H1 (cell line): ENCODE measurements at regions not wholly inside any gene's neighbourhood (a gene's known extent, or its start where the extent isn't known, plus 50 kb on each side); places are given as distances from the start of the nearest gene placed in this dataset.

Experiments
- CTCF ChIA-PET: fragments of 300-600 bp; sonication (Branson Sonifier 250); formaldehyde crosslinking; loops from one replicate; lab custom pipeline; 2021; ENCODE audit not compliant: partially characterized antibody; lab: Charles Lee
- POLR2A ChIA-PET: fragments of 300-600 bp; sonication (Branson Sonifier 250); formaldehyde crosslinking; loops from one replicate; lab custom pipeline; 2021; ENCODE audit warnings: inconsistent platforms; ENCODE audit not compliant: partially characterized antibody; lab: Charles Lee
- DNase-seq, 2 experiments: peaks; one replicate each; pipeline versions ENCODE4 v3.0.0 to v3.0.0-alpha.2; 2010 to 2022; ENCODE audit warnings: low spot score in 2 of 2, low read depth in 1 of 2, mixed read lengths in 1 of 2
- FAIRE-seq: peaks from 2 replicates; lab custom pipeline; 2011; peaks lifted over from hg19 to GRCh38; lab: Jason Lieb, UNC
- H2AFZ ChIP-seq: 2 replicates; pipeline ENCODE4 v1.8.1; 2012; ENCODE audit warnings: low read length, inconsistent platforms
- H2AK5ac ChIP-seq: 2 replicates; pipeline ENCODE4 v1.6.1; 2013; ENCODE audit warnings: low read depth, low read length
- H2BK120ac ChIP-seq: replicated peaks from 2 replicates; pipeline ENCODE3; 2013; ENCODE audit warnings: low read depth, low read length, inconsistent platforms
- H2BK12ac ChIP-seq: 2 replicates; pipeline ENCODE4 v1.6.1; 2013; ENCODE audit warnings: low read depth, low read length
- H2BK15ac ChIP-seq: 2 replicates; pipeline ENCODE4 v1.6.1; 2013; ENCODE audit warnings: low read length
- H2BK20ac ChIP-seq: 2 replicates; pipeline ENCODE4 v1.6.1; 2013; ENCODE audit warnings: low read length
- H2BK5ac ChIP-seq: 2 replicates; pipeline ENCODE4 v1.6.1; 2013; ENCODE audit warnings: low read depth, low read length
- H3K14ac ChIP-seq: 2 replicates; pipeline ENCODE4 v1.6.1; 2013; ENCODE audit warnings: inconsistent platforms; ENCODE audit not compliant: insufficient read length
- H3K18ac ChIP-seq: 2 replicates; pipeline ENCODE4 v1.6.1; 2013; ENCODE audit warnings: low read length; ENCODE audit errors: extremely low read depth
- H3K23ac ChIP-seq: 2 replicates; pipeline ENCODE4 v1.6.1; 2013; ENCODE audit warnings: inconsistent platforms; ENCODE audit not compliant: insufficient read length
- H3K23me2 ChIP-seq: 2 replicates; pipeline ENCODE4 v1.6.1; 2013; ENCODE audit warnings: low read depth, low read length
- H3K27ac ChIP-seq: 2 replicates; pipeline ENCODE4 v1.6.1; 2011; ENCODE audit warnings: low read depth, low read length, inconsistent platforms
- H3K27me3 ChIP-seq, 4 experiments: replicated peaks in 1 of 4; 1 replicate in 1 of 4; 2 replicates in 3 of 4; pipeline versions ENCODE4 v1.6.1 to v1.8.1; 2011 to 2013; ENCODE audit warnings: low read length in 3 of 4, mild to moderate bottlenecking in 3 of 4, inconsistent platforms in 2 of 4, mixed read lengths in 2 of 4, moderate library complexity in 1 of 4; ENCODE audit not compliant: control insufficient read depth in 3 of 4, insufficient read depth in 3 of 4; ENCODE audit errors: extremely low read depth in 1 of 4
- H3K36me3 ChIP-seq, 4 experiments: 2 replicates each; pipeline versions ENCODE4 v1.6.1 to v1.8.1; 2011 to 2013; ENCODE audit warnings: mild to moderate bottlenecking in 4 of 4, low read length in 3 of 4, moderate library complexity in 2 of 4, control low read depth in 1 of 4, inconsistent platforms in 1 of 4; ENCODE audit not compliant: insufficient read depth in 4 of 4, control insufficient read depth in 2 of 4
- H3K4ac ChIP-seq: replicated peaks from 2 replicates; pipeline ENCODE3; 2013; ENCODE audit warnings: low read length, low read depth, mixed read lengths, inconsistent platforms; ENCODE audit not compliant: insufficient read length
- H3K4me1 ChIP-seq, 4 experiments: replicated peaks in 1 of 4; 1 replicate in 1 of 4; 2 replicates in 3 of 4; pipeline versions ENCODE4 v1.6.1 to v1.8.1; 2011 to 2013; ENCODE audit warnings: low read length in 3 of 4, inconsistent platforms in 2 of 4, mixed read lengths in 1 of 4; ENCODE audit not compliant: insufficient read depth in 4 of 4, control insufficient read depth in 3 of 4
- H3K4me2 ChIP-seq, 2 experiments: 2 replicates each; pipeline versions ENCODE4 v1.6.1 to v1.8.1; 2011 to 2013; ENCODE audit warnings: low read depth in 2 of 2, low read length in 2 of 2, control low read depth in 1 of 2, inconsistent platforms in 1 of 2, mild to moderate bottlenecking in 1 of 2; ENCODE audit not compliant: insufficient read depth in 1 of 2
- H3K4me3 ChIP-seq, 4 experiments: fragments of 200-600, 300-600 bp in 1 of 4; sonication (generic), shearing (Covaris generic), sonication (Bioruptor Twin) in 1 of 4; 2 replicates each; pipeline versions ENCODE4 v1.5.1 to v1.8.1; 2011 to 2016; ENCODE audit warnings: low read length in 4 of 4, low read depth in 3 of 4, control low read depth in 2 of 4, inconsistent platforms in 2 of 4, mild to moderate bottlenecking in 2 of 4, mixed read lengths in 1 of 4, moderate library complexity in 1 of 4; ENCODE audit not compliant: insufficient read depth in 2 of 4; ENCODE audit errors: extremely low read depth in 1 of 4
- H3K56ac ChIP-seq: replicated peaks from 2 replicates; pipeline ENCODE3; 2013; ENCODE audit warnings: low read depth, mild to moderate bottlenecking, mixed read lengths, low read length, inconsistent platforms; ENCODE audit not compliant: insufficient read length
- H3K79me1 ChIP-seq: 2 replicates; pipeline ENCODE4 v1.6.1; 2013; ENCODE audit warnings: low read depth, low read length, control low read depth
- H3K79me2 ChIP-seq, 2 experiments: 2 replicates each; pipeline versions ENCODE4 v1.6.1 to v1.8.1; 2012 to 2013; ENCODE audit warnings: low read length in 2 of 2, mild to moderate bottlenecking in 2 of 2, inconsistent platforms in 1 of 2; ENCODE audit not compliant: insufficient read depth in 2 of 2, control insufficient read depth in 1 of 2
- H3K9ac ChIP-seq, 4 experiments: replicated peaks in 1 of 4; 1 replicate in 1 of 4; 2 replicates in 3 of 4; pipeline versions ENCODE4 v1.6.1 to v1.8.1; 2011 to 2013; ENCODE audit warnings: low read depth in 3 of 4, low read length in 3 of 4, control low read depth in 2 of 4, mild to moderate bottlenecking in 2 of 4, moderate library complexity in 2 of 4, inconsistent platforms in 1 of 4; ENCODE audit errors: extremely low read depth in 1 of 4
- H3K9me3 ChIP-seq, 2 experiments: 2 replicates each; pipeline versions ENCODE4 v1.6.1 to v1.8.1; 2012 to 2013; ENCODE audit warnings: mild to moderate bottlenecking in 2 of 2, moderate library complexity in 2 of 2, control low read depth in 1 of 2, inconsistent platforms in 1 of 2, low read depth in 1 of 2, low read length in 1 of 2, mixed read lengths in 1 of 2; ENCODE audit not compliant: insufficient read depth in 2 of 2
- H4K20me1 ChIP-seq, 2 experiments: replicated peaks in 1 of 2; 2 replicates each; pipeline versions ENCODE3 to v1.8.1; 2011 to 2013; ENCODE audit warnings: inconsistent platforms in 2 of 2, low read length in 2 of 2, mild to moderate bottlenecking in 1 of 2; ENCODE audit not compliant: insufficient read depth in 2 of 2, control insufficient read depth in 1 of 2
- H4K5ac ChIP-seq: 2 replicates; pipeline ENCODE4 v1.6.1; 2013; ENCODE audit warnings: low read length, low read depth, mixed read lengths, inconsistent platforms; ENCODE audit not compliant: insufficient read length
- H4K8ac ChIP-seq: 2 replicates; pipeline ENCODE4 v1.8.0; 2013; ENCODE audit warnings: mild to moderate bottlenecking, moderate library complexity, low read length, inconsistent platforms; ENCODE audit not compliant: insufficient read depth; ENCODE audit errors: extremely low read depth
- H4K91ac ChIP-seq: replicated peaks from 2 replicates; pipeline ENCODE3; 2013; ENCODE audit warnings: low read length, mixed read lengths, inconsistent platforms; ENCODE audit not compliant: insufficient read length
- CEBPB ChIP-seq: IDR thresholded peaks from 2 replicates; pipeline ENCODE4 v1.6.1; 2012; ENCODE audit warnings: low read depth, low read length
- CHD1 ChIP-seq: IDR thresholded peaks from 2 replicates; pipeline ENCODE4 v1.6.1; 2012; ENCODE audit warnings: low read depth, low read length, improper control_type of control experiment
- CTBP2 ChIP-seq: IDR thresholded peaks from 2 replicates; pipeline ENCODE4 v1.7.0; 2011; ENCODE audit warnings: borderline replicate concordance, mild to moderate bottlenecking, moderate library complexity, mixed read lengths, low read length; ENCODE audit not compliant: insufficient read depth, insufficient read length
- GABPA ChIP-seq: IDR thresholded peaks from 2 replicates; pipeline ENCODE4 v1.6.1; 2011; ENCODE audit warnings: mild to moderate bottlenecking, low read length, moderate library complexity, borderline replicate concordance; ENCODE audit not compliant: insufficient read depth
- KDM4A ChIP-seq: IDR thresholded peaks from one replicate; pipeline ENCODE4 v1.7.1; 2012; ENCODE audit warnings: low read depth, mild to moderate bottlenecking, moderate library complexity, low read length, inconsistent platforms; ENCODE audit not compliant: severe bottlenecking
- NANOG ChIP-seq: IDR thresholded peaks from 2 replicates; pipeline ENCODE4 v1.6.1; 2011; ENCODE audit warnings: low read length, low read depth, mild to moderate bottlenecking, inconsistent platforms; ENCODE audit not compliant: insufficient read depth, poor library complexity, severe bottlenecking
- PHF8 ChIP-seq: fragments of 200-600 bp; sonication (generic); conservative IDR thresholded peaks from 2 replicates; pipeline ENCODE4 v1.7.1; 2012; ENCODE audit warnings: low read depth, mild to moderate bottlenecking, inconsistent platforms, low read length, moderate library complexity
- POLR2A ChIP-seq, 2 experiments: IDR thresholded peaks; 1 replicate in 1 of 2; 2 replicates in 1 of 2; pipeline ENCODE4 v1.6.1; 2011; ENCODE audit warnings: low read depth in 2 of 2, low read length in 2 of 2, mild to moderate bottlenecking in 2 of 2; ENCODE audit errors: control extremely low read depth in 1 of 2
- RFX5 ChIP-seq: IDR thresholded peaks from 2 replicates; pipeline ENCODE4 v1.6.1; 2011; ENCODE audit warnings: low read depth, low read length, improper control_type of control experiment, borderline replicate concordance
- RXRA ChIP-seq: IDR thresholded peaks from 2 replicates; pipeline ENCODE4 v1.6.1; 2011; ENCODE audit warnings: low read depth, mild to moderate bottlenecking, low read length, moderate library complexity; ENCODE audit not compliant: insufficient read depth
- SIX5 ChIP-seq: IDR thresholded peaks from 2 replicates; pipeline ENCODE4 v1.6.1; 2011; ENCODE audit warnings: mild to moderate bottlenecking, low read depth, low read length
- SP4 ChIP-seq: IDR thresholded peaks from 2 replicates; pipeline ENCODE4 v1.6.1; 2012; ENCODE audit warnings: low read length, inconsistent platforms
- TCF12 ChIP-seq: IDR thresholded peaks from 2 replicates; pipeline ENCODE4 v1.6.1; 2011; ENCODE audit warnings: low read depth, mild to moderate bottlenecking, low read length
- ZNF274 ChIP-seq: IDR thresholded peaks from 2 replicates; pipeline ENCODE4 v1.7.0; 2012; ENCODE audit warnings: low read length, borderline replicate concordance; ENCODE audit errors: extremely low read depth
- WGBS, 2 experiments: shearing (Covaris generic) in 1 of 2; methylation state at CpG; one replicate each; pipeline versions ENCODE4 v1.1.6 to v1.1.7; 2013 to 2015; ENCODE audit warnings: low lambda C conversion rate in 2 of 2, mixed read lengths in 2 of 2, inconsistent platforms in 1 of 2, low coverage in 1 of 2, missing lambda C conversion rate in 1 of 2; ENCODE audit not compliant: insufficient replicate concordance in 2 of 2, insufficient coverage in 1 of 2, insufficient read length in 1 of 2; ENCODE audit errors: extremely low coverage in 1 of 2, missing lambda C conversion rate in 1 of 2; 5-methylcytosine and 5-hydroxymethylcytosine counted together
- TF ChIP-seq, protein P1 (sequence below): IDR thresholded peaks from 2 replicates; pipeline ENCODE4 v1.6.1; 2011; ENCODE audit warnings: low read length, improper control_type of control experiment

GRCh38 chr12:45546545-45546944 lies 183.0 kb upstream of the ARID2 start:
- no peaks in the 10 kb centered on the region for H4K20me1 ChIP-seq
- no peak overlapping the region for H3K9ac ChIP-seq
- no peak overlapping the region for H3K27ac ChIP-seq
- H4K5ac ChIP-seq = no peak overlapping the region
- no peak overlapping the region for H2AK5ac ChIP-seq
- 81% methylated on average over 2 of the region's 2 CpGs; no CpG with 5 or more reads in 1 of the 2 experiments for WGBS, 2 experiments
- DNase-seq (no peak), FAIRE-seq (no peak)
- no peak overlapping the region for H3K18ac ChIP-seq
- no peaks in the 10 kb centered on the region for H3K79me1 ChIP-seq
- H3K79me2 ChIP-seq = no peaks in the 10 kb centered on the region
- no peak overlapping the region for H2BK15ac ChIP-seq
- H2BK120ac ChIP-seq = no peak overlapping the region
- H2BK5ac ChIP-seq = no peak overlapping the region
- no peaks in the 10 kb centered on the region for H3K23me2 ChIP-seq
- no peak overlapping the region for H3K4me3 ChIP-seq
- no peaks in the 10 kb centered on the region for H3K27me3 ChIP-seq
- H3K56ac ChIP-seq = no peak overlapping the region
- H2AFZ ChIP-seq = no peak overlapping the region
- H3K4me1 ChIP-seq = no peaks in the 10 kb centered on the region
- no peak overlapping the region for H4K91ac ChIP-seq
- ChIA-PET CTCF (interaction anchor here (0.9 to 5.7 kb wide), 7 partner anchors 14 to 216 kb away, joined by 3 to 43 read pairs (median 3); no protein-coding TSS in a partner anchor), POLR2A (no interaction called here)
- no peak overlapping the region for H3K4me2 ChIP-seq
- no peak overlapping the region for H3K23ac ChIP-seq
- no peaks in the 10 kb centered on the region for H3K9me3 ChIP-seq
- no peak overlapping the region for H3K14ac ChIP-seq
- H4K8ac ChIP-seq = no peak overlapping the region
- H3K4ac ChIP-seq = no peak overlapping the region
- no peaks in the 10 kb centered on the region for H3K36me3 ChIP-seq
- H2BK12ac ChIP-seq = no peak overlapping the region
- H2BK20ac ChIP-seq = no peak overlapping the region
- TF ChIP-seq GABPA = no peak
- TF ChIP-seq, protein P1, sequence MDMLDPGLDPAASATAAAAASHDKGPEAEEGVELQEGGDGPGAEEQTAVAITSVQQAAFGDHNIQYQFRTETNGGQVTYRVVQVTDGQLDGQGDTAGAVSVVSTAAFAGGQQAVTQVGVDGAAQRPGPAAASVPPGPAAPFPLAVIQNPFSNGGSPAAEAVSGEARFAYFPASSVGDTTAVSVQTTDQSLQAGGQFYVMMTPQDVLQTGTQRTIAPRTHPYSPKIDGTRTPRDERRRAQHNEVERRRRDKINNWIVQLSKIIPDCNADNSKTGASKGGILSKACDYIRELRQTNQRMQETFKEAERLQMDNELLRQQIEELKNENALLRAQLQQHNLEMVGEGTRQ = no peak
- no peak for TF ChIP-seq RXRA
- TF ChIP-seq KDM4A = no peak
- TF ChIP-seq TCF12 = no peak
- no peak for TF ChIP-seq NANOG
- no peak for TF ChIP-seq CHD1
- TF ChIP-seq POLR2A (IDR thresholded peaks at IDR 0.05; ENCODE audit: control extremely low read depth in 1 of 2, low read depth in 2 of 2, low read length in 2 of 2) = no peak
- TF ChIP-seq RFX5 = no peak
- TF ChIP-seq CEBPB = no peak
- no peak for TF ChIP-seq ZNF274
- no peak for TF ChIP-seq SIX5
- TF ChIP-seq SP4 = no peak
- TF ChIP-seq CTBP2 = no peak
- TF ChIP-seq PHF8 = no peak
